ENCODE measurements at regions not wholly inside any gene's neighbourhood (a gene's known extent, or its start where the extent isn't known, plus 50 kb on each side); places are given as distances from the start of the nearest gene placed in this dataset.

DNA sequence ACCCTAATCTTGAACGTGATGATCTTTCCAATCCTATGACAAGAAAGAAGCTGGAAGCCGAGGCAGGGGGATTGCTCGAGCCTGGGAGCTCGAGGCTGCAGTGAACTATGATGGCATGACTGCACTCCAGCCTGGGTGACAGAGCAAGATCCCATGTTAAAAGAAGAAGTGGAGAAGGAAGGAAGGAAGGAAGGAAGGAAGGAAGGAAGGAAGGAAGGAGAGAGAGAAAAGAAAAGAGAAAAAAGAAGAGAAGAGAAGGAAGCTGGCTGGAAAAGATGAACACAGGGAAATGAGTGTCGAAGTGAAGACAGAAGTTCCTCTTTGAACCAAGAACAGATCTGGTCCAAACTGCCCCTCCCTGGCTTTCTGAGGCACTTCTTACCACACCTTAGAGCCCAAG lies 100.5 kb upstream of the PRNP start:
- TF ChIP-seq POLR2A (IDR thresholded peaks at IDR 0.05; ENCODE audit: low read length) (no peak), GATA1 (IDR thresholded peaks at IDR 0.05; ENCODE audit: low read depth, low read length) (no peak)

Measured in erythroblast (primary cell).